ENCODE measurements at regions not wholly inside any gene's neighbourhood (a gene's known extent, or its start where the extent isn't known, plus 50 kb on each side); places are given as distances from the start of the nearest gene placed in this dataset.
"Not testable (repeated sequence)": the region's sequence is repeated elsewhere in the genome, so short reads cannot be mapped to it uniquely, and the experiment has no call there.

- DNase-seq = no peak
These were observed 282.9 kb downstream of the ALG10 start for GRCh38 chr12:34305176-34305575.

GRCh38 chr12:34306133-34306830 lies 284.0 kb downstream of the ALG10 start:
- DNase-seq = no peak

- DNase-seq = not testable (repeated sequence)
These were observed 287.8 kb downstream of the ALG10 start for GRCh38 chr12:34309806-34310804.

GRCh38 chr12:34311337-34311736 lies 289.0 kb downstream of the ALG10 start:
- DNase-seq = no peak

- DNase-seq = no peak
These were observed 305.4 kb downstream of the ALG10 start for GRCh38 chr12:34327671-34328070.

- no peak for DNase-seq
These were observed 311.0 kb downstream of the ALG10 start for GRCh38 chr12:34333337-34333736.

GRCh38 chr12:34334538-34334937 lies 312.2 kb downstream of the ALG10 start:
- no peak for DNase-seq

- no peak for DNase-seq
These were observed 312.9 kb downstream of the ALG10 start for GRCh38 chr12:34334953-34335743.

GRCh38 chr12:34335819-34336262 lies 313.5 kb downstream of the ALG10 start:
- DNase-seq = no peak

- DNase-seq = no peak
These were observed 314.5 kb downstream of the ALG10 start for GRCh38 chr12:34336619-34337465.

- DNase-seq = no peak
These were observed 316.5 kb downstream of the ALG10 start for GRCh38 chr12:34338751-34339150.

- DNase-seq = no peak
These were observed 317.6 kb downstream of the ALG10 start for GRCh38 chr12:34339922-34340321.

GRCh38 chr12:34340534-34341361 lies 318.5 kb downstream of the ALG10 start:
- DNase-seq = no peak

GRCh38 chr12:34341362-34341733 lies 319.1 kb downstream of the ALG10 start:
- no peak for DNase-seq

GRCh38 chr12:34342048-34342447 lies 319.8 kb downstream of the ALG10 start:
- DNase-seq = no peak

- no peak for DNase-seq
These were observed 321.0 kb downstream of the ALG10 start for GRCh38 chr12:34343345-34343744.

- DNase-seq = no peak
These were observed 321.5 kb downstream of the ALG10 start for GRCh38 chr12:34343766-34344165.

- no peak for DNase-seq
These were observed 322.7 kb downstream of the ALG10 start for GRCh38 chr12:34344851-34345522.

GRCh38 chr12:34345801-34346200 lies 323.5 kb downstream of the ALG10 start:
- DNase-seq = no peak

GRCh38 chr12:34346372-34347034 lies 324.2 kb downstream of the ALG10 start:
- no peak for DNase-seq

Data from CD4-positive, alpha-beta T cell treated with Interleukin-4 for 4 hours (primary cell).